GM12873 (cell line): ENCODE measurements at regions not wholly inside any gene's neighbourhood (a gene's known extent, or its start where the extent isn't known, plus 50 kb on each side); places are given as distances from the start of the nearest gene placed in this dataset.

Experiments
- CTCF ChIP-seq: IDR thresholded peaks from 2 replicates; pipeline ENCODE4 v1.5.1; 2012; ENCODE audit warnings: low read depth, mild to moderate bottlenecking, moderate library complexity, low read length, control low read depth; ENCODE audit not compliant: insufficient read depth; ENCODE audit errors: missing control alignments

- no peak for TF ChIP-seq CTCF
Observed at GRCh38 chr16:49955858-49956257, 69.2 kb upstream of the CNEP1R1 start.

- TF ChIP-seq CTCF, result no peak
Observed at GRCh38 chr16:49956915-49957314, 68.1 kb upstream of the CNEP1R1 start.

- TF ChIP-seq CTCF, result no peak
Observed at GRCh38 chr16:49958448-49958847, 66.6 kb upstream of the CNEP1R1 start.

- TF ChIP-seq CTCF, result no peak
Observed at GRCh38 chr16:49959552-49960277, 65.3 kb upstream of the CNEP1R1 start.

- TF ChIP-seq CTCF, result no peak
Observed at GRCh38 chr16:49961089-49961488, 63.9 kb upstream of the CNEP1R1 start.

GRCh38 chr16:49964316-49964715, 60.7 kb upstream of the CNEP1R1 start:
- no peak for TF ChIP-seq CTCF

GRCh38 chr16:49964973-49965372, 60.1 kb upstream of the CNEP1R1 start:
- TF ChIP-seq CTCF, result no peak
